ENCODE measurements at regions not wholly inside any gene's neighbourhood (a gene's known extent, or its start where the extent isn't known, plus 50 kb on each side); places are given as distances from the start of the nearest gene placed in this dataset.
"Not testable (repeated sequence)": the region's sequence is repeated elsewhere in the genome, so short reads cannot be mapped to it uniquely, and the experiment has no call there.

DNA sequence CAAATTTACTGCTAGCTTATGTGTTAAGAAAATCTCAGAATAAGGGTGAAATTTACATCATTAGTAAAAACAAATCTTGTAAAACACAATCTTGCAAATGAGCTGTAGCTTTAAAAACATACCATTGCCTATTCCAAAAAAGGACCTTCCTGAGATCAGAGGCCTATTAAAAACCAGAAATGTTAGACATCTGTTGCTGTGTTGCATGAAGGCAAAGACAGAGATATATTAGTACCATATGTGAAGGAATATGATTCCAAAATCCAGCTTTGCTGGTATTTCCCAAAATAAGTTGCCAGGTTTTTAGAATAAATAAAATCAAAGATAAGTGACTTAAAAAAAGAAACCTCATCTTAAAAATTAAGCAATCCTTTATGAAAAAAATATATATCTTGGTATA, 504.1 kb upstream of the CDIN1 start:
- DNase-seq (ENCODE audit: low read depth): no peak

DNA sequence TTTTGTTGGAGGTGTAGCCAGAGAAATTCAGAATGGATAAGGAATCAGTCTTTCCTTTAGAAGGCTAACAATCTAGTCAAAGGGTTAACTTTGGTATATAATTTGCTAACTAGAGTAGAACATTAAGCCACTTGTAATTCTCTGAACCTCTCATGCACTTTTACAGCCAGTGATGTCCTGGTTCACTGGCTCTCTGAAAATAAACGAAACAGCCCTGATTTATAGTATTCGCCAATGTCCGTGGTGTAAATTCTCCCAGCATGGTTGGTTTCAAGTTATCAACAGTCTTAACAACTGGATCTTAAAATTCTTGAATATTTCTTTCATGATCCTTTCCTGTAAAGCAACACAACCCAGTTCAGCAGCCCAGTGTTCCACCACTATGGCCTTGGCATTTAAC, 500.4 kb upstream of the CDIN1 start:
- DNase-seq (ENCODE audit: low read depth): no peak

DNA sequence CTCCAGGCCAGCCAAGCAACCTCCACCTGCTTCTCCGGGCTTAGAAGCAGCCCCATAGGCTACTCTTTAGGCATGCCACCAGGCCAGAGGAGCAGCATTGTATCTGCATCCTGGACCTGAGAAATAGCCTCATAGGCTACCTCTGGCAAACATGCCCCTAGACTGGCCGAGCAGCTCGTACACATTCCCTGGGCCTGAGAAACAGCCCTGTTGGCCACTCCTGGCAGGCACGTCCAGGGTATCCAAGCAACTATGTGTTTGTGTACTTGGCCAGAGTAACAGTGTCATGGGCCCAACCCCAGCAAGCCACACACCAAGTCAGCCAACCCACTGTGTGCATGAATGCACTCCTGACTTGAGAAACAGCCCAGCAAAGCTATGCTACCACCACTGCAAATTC, 498.7 kb upstream of the CDIN1 start:
- DNase-seq (ENCODE audit: low read depth): no peak

DNA sequence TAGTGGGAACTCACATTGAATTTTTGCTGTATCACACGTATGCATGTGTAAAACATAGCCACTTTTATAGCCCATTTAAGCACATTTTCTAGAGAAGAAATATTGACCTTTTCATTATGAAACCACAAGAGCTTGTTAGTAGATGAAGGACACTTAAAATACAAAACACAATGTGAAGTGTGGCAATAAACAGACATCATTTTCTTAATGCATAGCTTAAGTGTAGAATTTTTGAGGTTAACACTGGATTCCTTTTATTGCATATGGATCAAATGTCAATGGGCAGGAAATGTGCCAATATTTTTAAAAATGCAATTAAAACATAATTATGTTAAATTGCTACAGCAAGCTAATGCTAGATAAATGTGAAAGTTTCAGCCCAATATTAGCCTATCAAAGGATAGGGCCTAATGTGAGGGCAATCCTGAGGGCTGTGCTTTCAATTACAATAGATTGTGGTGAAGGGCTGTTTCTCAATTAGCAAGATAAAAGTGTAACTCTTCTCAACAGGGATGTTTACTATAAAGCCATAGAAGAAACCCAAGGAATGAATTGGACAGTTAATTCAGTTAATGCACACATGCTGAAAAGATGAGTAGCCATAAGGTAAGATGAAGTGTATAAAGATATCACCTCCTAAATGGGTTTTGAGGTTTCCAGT, 489.0 kb upstream of the CDIN1 start:
- DNase-seq (ENCODE audit: low read depth): no peak

GRCh38 chr15:36106640-36107335, 472.6 kb upstream of the CDIN1 start:
- DNase-seq (ENCODE audit: low read depth): no peak

DNA sequence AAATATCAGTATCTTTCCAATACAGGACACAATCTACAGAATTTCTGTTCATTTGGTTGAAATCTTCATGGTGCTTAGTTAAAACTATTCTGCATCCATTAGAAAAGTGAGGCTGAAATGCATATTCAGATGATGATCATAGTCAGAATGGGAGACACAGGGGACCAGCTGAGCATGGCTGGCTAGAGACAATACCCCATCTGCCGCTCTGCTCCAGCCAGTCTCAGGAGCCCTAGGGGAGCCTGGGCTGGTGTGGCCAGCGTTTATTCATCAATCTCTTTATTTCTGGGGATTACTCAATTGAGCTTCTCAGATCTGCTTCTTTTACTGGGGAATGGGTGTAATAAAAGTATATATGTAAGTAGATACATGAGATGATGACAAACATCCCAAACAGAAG, 470.9 kb upstream of the CDIN1 start:
- DNase-seq (ENCODE audit: low read depth): no peak

DNA sequence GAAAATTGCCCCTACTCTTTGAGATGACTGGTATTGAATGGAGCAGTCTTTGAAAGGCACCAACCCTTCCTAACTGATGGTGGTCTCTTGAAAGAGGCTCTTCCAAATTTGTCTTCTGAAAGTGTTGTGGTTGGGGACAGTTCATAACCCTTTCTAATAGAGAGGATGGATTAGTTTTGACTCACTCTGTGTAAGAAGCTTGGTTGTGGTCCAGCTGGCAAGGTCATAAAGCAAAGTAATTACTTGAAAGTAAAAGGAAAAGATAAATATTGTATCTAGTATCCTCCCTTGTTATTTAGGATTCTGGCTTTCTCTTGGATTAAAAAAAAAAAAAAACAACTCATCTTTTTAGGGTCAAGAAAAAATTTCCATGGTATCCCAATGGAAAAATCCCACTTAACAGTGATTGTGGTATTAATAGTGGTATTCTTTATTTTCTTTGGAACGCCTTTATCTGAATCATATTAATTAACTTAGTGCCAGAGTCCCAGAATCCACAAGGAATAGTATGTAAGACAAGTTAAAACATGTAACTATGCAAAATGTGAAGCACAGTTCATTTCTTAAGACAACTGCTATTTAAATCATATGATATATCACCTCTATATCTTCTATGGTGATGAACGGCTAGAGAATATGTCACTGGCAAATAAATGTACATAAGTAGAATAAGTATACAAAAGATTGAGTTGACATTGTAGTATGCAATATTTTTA, 469.3 kb upstream of the CDIN1 start:
- DNase-seq (ENCODE audit: low read depth): no peak

DNA sequence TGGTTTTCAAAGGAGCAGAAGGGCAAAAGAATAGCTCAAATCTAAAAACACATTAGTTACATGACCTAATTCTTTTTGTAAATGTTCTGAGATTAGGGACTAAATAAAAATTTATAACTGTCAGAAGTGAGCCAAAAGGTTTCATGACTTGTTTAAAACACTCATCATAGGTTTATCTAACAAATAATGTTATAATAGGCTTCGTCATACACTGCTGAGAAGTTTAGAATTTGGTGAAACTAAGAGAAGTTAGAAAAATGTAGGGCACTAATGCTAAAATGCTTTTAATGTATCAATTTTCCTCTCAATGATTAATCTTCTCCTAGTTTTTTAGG, 468.8 kb upstream of the CDIN1 start:
- DNase-seq (ENCODE audit: low read depth): no peak

DNA sequence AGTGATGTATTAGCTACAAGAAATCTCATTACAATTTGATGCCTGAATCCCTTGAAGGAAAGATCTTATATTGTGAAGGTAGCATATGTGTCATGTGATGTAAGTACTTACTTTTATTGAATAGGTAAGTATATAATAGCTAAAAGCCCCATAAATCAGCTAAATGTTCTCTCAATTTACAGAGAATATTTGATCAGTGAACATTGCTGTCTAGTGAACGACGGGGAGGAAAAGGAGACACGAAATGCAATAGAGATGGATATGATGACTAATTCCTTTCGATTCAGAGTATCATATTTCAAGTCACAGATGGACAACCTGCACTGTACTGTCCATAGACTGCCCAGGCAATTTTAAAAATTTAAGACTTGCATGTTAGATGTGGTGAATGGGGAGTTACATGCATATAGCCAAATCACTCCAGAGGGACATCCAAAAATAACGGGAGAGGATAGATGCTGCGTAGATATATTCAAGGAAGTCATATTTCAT, 462.1 kb upstream of the CDIN1 start:
- DNase-seq (ENCODE audit: low read depth): no peak

GRCh38 chr15:36126194-36126593, 453.2 kb upstream of the CDIN1 start:
- no peak for DNase-seq (ENCODE audit: low read depth)

DNA sequence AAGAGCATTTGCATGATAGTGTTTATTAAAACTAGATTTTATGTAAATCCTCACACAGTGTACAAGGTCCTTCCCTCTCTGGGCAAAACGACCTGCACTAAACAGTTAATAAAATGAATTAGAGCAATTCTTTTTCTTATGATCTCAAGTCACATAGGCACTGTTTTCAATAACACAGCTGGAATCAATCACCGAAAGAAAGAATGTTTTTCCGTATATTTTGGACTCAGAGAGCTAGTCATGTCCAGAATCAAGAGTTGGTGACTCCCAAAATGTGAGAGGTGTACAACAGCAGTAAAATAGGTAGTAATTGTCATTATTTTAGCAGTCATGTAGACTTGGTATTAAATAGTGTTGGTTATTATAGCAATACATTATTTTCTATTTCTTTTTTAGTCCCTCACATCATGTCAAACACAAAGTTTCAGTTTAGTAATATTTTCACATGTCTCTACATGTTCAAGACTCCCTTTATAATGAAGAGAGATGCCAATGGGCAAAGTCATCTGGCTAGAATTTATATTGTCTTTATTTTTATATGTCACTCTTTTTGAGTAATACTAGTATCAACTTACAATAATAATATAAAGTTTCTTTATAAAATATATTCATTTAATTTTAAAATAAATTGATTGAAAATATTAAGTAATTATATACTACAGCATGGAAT, 448.6 kb upstream of the CDIN1 start:
- no peak for DNase-seq (ENCODE audit: low read depth)

- DNase-seq (ENCODE audit: low read depth): no peak
Measured at GRCh38 chr15:36133742-36134141, 445.7 kb upstream of the CDIN1 start.

DNA sequence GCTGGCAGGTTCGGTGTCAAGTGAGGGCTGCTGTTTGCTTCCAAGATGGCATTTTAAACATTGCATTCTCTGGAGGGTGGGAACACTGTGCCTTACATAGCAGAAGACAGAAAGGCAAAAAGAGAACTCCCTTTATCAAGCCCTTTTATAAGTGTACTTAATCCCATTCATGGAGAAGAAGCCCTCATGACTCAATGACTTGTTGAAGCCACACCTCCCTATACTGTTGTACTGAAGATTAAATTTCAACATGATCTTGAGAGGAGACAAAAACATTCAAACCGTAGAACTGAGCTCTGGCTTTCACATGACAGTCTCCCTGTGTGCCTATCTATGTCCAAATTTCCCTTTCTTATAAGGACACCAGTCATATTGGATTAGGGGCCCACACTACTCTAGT, 443.4 kb upstream of the CDIN1 start:
- no peak for DNase-seq (ENCODE audit: low read depth)

DNA sequence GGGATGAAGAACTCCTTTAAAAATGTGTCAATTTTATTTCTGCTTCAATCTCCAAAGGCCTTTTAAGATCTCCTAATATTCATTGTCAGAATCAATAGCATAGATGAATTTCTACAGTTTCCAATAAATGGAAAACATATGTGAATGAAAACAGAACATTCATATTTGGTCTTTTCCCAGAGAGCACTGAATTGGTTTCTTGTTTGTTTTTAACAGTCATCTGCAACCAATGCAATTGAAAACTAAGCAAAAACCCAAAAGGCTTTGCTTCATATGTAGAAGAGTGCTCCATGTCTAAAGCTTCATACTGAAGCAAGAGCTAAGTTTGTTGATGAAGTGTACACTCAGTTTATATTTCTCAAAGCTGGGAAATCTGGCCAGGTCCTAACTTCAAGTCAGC, 426.5 kb upstream of the CDIN1 start:
- DNase-seq (ENCODE audit: low read depth): no peak

DNA sequence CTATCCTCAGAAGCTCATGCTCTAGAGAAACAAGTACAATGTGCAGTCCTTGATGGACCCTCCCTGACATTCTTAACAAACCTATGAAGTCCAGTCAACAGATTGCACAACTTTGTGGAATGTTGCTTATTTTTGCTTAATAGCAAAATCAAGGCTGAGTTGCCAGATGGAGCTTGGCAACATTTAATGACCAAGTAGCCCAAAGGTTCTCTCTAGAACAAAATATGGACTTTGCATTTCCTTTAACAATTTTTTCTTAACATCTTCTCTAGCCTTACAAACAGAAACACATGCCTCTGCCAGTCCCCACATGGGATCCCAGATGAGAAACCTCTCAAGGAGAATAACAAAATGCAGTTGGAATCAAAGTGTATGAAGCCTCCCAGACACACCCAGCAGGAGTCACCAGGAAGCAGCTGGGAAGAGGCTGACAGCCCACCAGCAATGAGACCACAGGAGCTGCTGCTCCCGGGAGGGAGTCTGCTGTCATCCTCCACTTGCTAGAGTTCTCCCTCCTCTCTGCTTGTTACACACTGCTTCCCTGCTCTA, 422.5 kb upstream of the CDIN1 start:
- no peak for DNase-seq (ENCODE audit: low read depth)

DNA sequence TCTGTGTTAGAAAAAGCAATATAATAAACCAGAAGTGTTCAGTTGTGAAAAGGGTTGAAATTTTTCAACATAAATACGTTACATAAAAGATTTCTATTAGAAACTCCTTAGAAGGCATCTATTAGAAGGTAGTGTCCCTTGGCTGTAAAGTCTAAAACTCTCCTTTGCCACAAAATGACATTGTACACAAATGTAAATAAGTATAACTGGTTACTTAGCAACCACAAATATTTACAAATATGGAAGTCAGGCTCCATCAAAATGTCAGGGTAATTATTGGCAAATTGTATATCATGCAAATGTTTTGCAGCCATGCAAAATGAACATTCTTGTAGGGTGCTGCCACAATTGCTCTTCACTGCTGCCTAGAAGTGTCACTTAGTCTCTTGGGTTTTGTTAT, 419.1 kb upstream of the CDIN1 start:
- no peak for DNase-seq (ENCODE audit: low read depth)

GRCh38 chr15:36161108-36161507, 418.3 kb upstream of the CDIN1 start:
- no peak for DNase-seq (ENCODE audit: low read depth)

DNA sequence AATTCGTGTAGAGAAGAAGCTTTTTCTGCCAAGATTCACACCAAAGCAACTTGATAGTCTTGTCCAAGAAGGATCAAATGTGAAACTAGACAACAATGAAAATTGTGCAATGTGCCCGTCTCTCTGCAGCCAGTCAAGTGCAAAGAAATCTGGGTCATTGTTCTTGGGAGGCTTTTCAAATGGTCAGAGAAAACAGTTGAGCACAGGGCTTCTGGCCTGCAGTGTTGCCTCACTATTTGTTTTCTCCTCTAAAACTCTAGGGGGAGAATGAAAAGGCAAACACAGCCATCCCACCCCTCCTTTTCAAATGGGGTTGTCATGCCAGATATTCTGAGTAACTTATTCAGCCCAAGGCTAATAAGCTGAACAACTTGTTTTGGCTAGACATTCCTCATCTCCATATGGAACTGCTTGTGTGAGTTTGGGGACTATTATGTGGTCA, 417.6 kb upstream of the CDIN1 start:
- DNase-seq (ENCODE audit: low read depth): no peak

- not testable (repeated sequence) for DNase-seq (ENCODE audit: low read depth)
Measured at GRCh38 chr15:36163983-36164382, 415.4 kb upstream of the CDIN1 start.

GRCh38 chr15:36172955-36173354, 406.5 kb upstream of the CDIN1 start:
- no peak for DNase-seq (ENCODE audit: low read depth)

- no peak for DNase-seq (ENCODE audit: low read depth)
Measured at GRCh38 chr15:36175186-36175740, 404.2 kb upstream of the CDIN1 start.

DNA sequence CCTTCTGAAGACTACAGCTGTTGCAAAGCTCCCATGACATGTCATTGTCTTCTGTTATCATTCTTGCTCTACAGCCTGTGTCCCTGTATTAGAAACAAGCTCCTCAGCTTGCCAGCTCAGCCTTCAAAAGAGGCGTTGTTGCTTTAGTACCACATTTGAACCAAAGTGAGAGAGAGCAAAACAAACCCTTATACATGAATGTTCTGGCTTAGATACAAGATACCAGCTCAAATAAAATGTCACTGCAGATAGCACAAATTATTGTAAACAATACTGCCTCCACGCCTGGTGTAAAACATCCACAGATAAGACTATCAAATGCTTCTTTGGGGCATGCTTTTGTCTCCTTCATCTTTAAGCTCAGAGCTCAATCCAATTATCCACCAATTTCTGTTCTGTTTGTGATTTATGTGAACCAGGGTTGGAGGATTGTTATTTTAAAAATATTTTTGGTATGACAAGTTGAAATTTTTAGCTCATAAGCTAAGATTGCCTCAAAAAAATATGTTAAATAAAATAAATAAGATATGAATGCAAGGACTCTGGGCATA, 403.6 kb upstream of the CDIN1 start:
- DNase-seq (ENCODE audit: low read depth): no peak

All from stimulated activated CD8-positive, alpha-beta memory T cell treated with anti-CD3 and anti-CD28 coated beads, Interleukin-4, amount 100 ng/mL, for 24 hours (primary cell).